Activated T-helper 2 cell treated with anti-CD3 and anti-CD28 coated beads, Interferon-gamma antibody, Interleukin-2, Interleukin-4, amounts not matched to agents 10 μg/mL and 5 μg/mL and 100 μg/mL, durations not matched to agents 14 hours and 24 hours and 36 hours (primary cell): ENCODE measurements at regions not wholly inside any gene's neighbourhood (a gene's known extent, or its start where the extent isn't known, plus 50 kb on each side); places are given as distances from the start of the nearest gene placed in this dataset.

Experiments
- DNase-seq: peaks from one replicate; pipeline ENCODE4 v3.0.0; 2021; ENCODE audit warnings: low spot score
- H3K27ac Mint-ChIP-seq: one replicate; pipeline ENCODE4 v1.8.0; 2021; ENCODE audit warnings: mixed read lengths
- H3K27me3 Mint-ChIP-seq: one replicate; pipeline ENCODE4 v1.8.0; 2021; ENCODE audit warnings: low read depth, mixed read lengths
- H3K36me3 Mint-ChIP-seq: one replicate; pipeline ENCODE4 v1.8.0; 2021; ENCODE audit warnings: low read depth, mixed read lengths
- H3K4me1 Mint-ChIP-seq: one replicate; pipeline ENCODE4 v1.8.0; 2021; ENCODE audit warnings: low read depth, mixed read lengths
- H3K4me3 Mint-ChIP-seq: one replicate; pipeline ENCODE4 v1.8.0; 2021; ENCODE audit warnings: low read depth, mild to moderate bottlenecking, moderate library complexity, mixed read lengths
- H3K9me3 Mint-ChIP-seq: one replicate; pipeline ENCODE4 v1.8.0; 2021; ENCODE audit warnings: mixed read lengths
- intact Hi-C: fragments of 100-400 bp; cut with micrococcal nuclease; formaldehyde crosslinking; loops from one replicate; pipeline ENCODE4 v1.15.1; 2023

DNA sequence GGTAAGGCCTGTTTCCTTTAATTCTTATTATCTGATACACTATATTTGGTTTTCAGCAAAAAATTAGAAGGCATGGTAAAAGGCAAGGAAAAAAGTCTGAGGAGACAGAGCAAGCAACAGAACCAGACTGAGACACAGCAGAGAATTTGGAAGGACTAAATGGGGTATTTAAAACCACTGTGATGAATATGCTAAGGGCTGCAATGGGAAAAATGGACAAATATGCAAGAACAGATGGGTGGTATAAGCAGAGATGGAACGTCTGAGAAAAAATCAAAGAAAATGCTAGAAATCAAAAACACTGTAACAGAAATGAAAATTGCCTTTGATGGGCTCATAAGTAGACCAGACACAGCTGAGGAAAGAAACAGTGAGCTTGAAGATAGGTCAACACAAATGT, 50.8 kb upstream of the NSMCE3 start:
- no peak overlapping the region for H3K27ac Mint-ChIP-seq
- H3K4me3 Mint-ChIP-seq, result no peak overlapping the region
- no peak for DNase-seq
- no peaks in the 10 kb centered on the region for H3K36me3 Mint-ChIP-seq
- peaks cover 5% of the 10 kb centered on the region for H3K27me3 Mint-ChIP-seq
- H3K9me3 Mint-ChIP-seq, result no peaks in the 10 kb centered on the region
- H3K4me1 Mint-ChIP-seq, result no peaks in the 10 kb centered on the region
- intact Hi-C loops, result no loop called here

- Mint-ChIP-seq H3K27ac (no peak overlapping the region), H3K9me3 (no peaks in the 10 kb centered on the region), H3K27me3 (peaks cover 4% of the 10 kb centered on the region), H3K4me3 (no peak overlapping the region), H3K36me3 (no peaks in the 10 kb centered on the region), H3K4me1 (no peaks in the 10 kb centered on the region)
- intact Hi-C loops, result no loop called here
- DNase-seq, result no peak
Measured at GRCh38 chr15:29319823-29320222, 50.2 kb upstream of the NSMCE3 start.
